ENCODE measurements at regions not wholly inside any gene's neighbourhood (a gene's known extent, or its start where the extent isn't known, plus 50 kb on each side); places are given as distances from the start of the nearest gene placed in this dataset.

GRCh38 chr18:10378688-10379420 is 75.6 kb upstream of the APCDD1 start:
- peak in 1 of 3 donors; percentile 48 for DNase-seq
- H3K4me1 ChIP-seq (ENCODE audit: control insufficient read depth in 5 of 5, insufficient read depth in 5 of 5, low read length in 5 of 5): peaks cover 0 to 42% (median 12%) of the 10 kb centered on the region in 5 donors
- TF ChIP-seq CTCF (IDR thresholded peaks at IDR 0.05; ENCODE audit: control extremely low read depth, extremely low read depth): no peak
- H3K27ac ChIP-seq (ENCODE audit: low read depth in 1 of 2, low read length in 1 of 2): no peak overlapping the region
- H3K9ac ChIP-seq (ENCODE audit: insufficient read depth in 1 of 2, low read length in 2 of 2): no peak overlapping the region
- H3K9me3 ChIP-seq (ENCODE audit: control insufficient read depth in 4 of 4, insufficient read depth in 3 of 4, low read length in 3 of 4): no peaks in the 10 kb centered on the region
- no peaks in the 10 kb centered on the region for H3K36me3 ChIP-seq (ENCODE audit: control insufficient read depth in 4 of 4, insufficient read depth in 4 of 4, low read length in 4 of 4)
- H3K4me3 ChIP-seq: no peak overlapping the region
- H3K27me3 ChIP-seq (ENCODE audit: control insufficient read depth in 3 of 3, insufficient read depth in 3 of 3, low read length in 2 of 3): no peaks in the 10 kb centered on the region
- 32 to 43% methylated on average over 6 of the region's 6 CpGs for WGBS, 2 donors
- ATAC-seq (ENCODE audit: insufficient read depth, low FRiP score): no peak

- Histone ChIP-seq H3K36me3 (ENCODE audit: control insufficient read depth in 4 of 4, insufficient read depth in 4 of 4, low read length in 4 of 4) (no peaks in the 10 kb centered on the region), H3K27me3 (ENCODE audit: control insufficient read depth in 3 of 3, insufficient read depth in 3 of 3, low read length in 2 of 3) (no peaks in the 10 kb centered on the region), H3K9me3 (ENCODE audit: control insufficient read depth in 4 of 4, insufficient read depth in 3 of 4, low read length in 3 of 4) (no peaks in the 10 kb centered on the region), H3K9ac (ENCODE audit: insufficient read depth in 1 of 2, low read length in 2 of 2) (no peak overlapping the region), H3K27ac (ENCODE audit: low read depth in 1 of 2, low read length in 1 of 2) (no peak overlapping the region), H3K4me1 (ENCODE audit: control insufficient read depth in 5 of 5, insufficient read depth in 5 of 5, low read length in 5 of 5) (peaks cover 0 to 42% (median 11%) of the 10 kb centered on the region in 5 donors), H3K4me3 (no peak overlapping the region)
- DNase-seq (no peak), ATAC-seq (ENCODE audit: insufficient read depth, low FRiP score) (no peak)
- 45 to 47% methylated on average over 5 of the region's 5 CpGs for WGBS, 2 donors
- TF ChIP-seq CTCF (IDR thresholded peaks at IDR 0.05; ENCODE audit: control extremely low read depth, extremely low read depth): no peak
Observed at GRCh38 chr18:10379522-10379921, 74.9 kb upstream of the APCDD1 start.

GRCh38 chr18:10381516-10381915 is 72.9 kb upstream of the APCDD1 start:
- 84 to 91% methylated on average over 1 of the region's 1 CpG for WGBS, 2 donors
- no peaks in the 10 kb centered on the region for H3K27me3 ChIP-seq (ENCODE audit: control insufficient read depth in 3 of 3, insufficient read depth in 3 of 3, low read length in 2 of 3)
- no peak overlapping the region for H3K27ac ChIP-seq (ENCODE audit: low read depth in 1 of 2, low read length in 1 of 2)
- H3K4me1 ChIP-seq (ENCODE audit: control insufficient read depth in 5 of 5, insufficient read depth in 5 of 5, low read length in 5 of 5): peaks cover 0 to 34% (median 6%) of the 10 kb centered on the region in 5 donors
- DNase-seq (no peak), ATAC-seq (ENCODE audit: insufficient read depth, low FRiP score) (no peak)
- TF ChIP-seq CTCF (IDR thresholded peaks at IDR 0.05; ENCODE audit: control extremely low read depth, extremely low read depth): no peak
- no peaks in the 10 kb centered on the region for H3K36me3 ChIP-seq (ENCODE audit: control insufficient read depth in 4 of 4, insufficient read depth in 4 of 4, low read length in 4 of 4)
- H3K9ac ChIP-seq (ENCODE audit: insufficient read depth in 1 of 2, low read length in 2 of 2): no peak overlapping the region
- H3K4me3 ChIP-seq: no peak overlapping the region
- no peaks in the 10 kb centered on the region for H3K9me3 ChIP-seq (ENCODE audit: control insufficient read depth in 4 of 4, insufficient read depth in 3 of 4, low read length in 3 of 4)

GRCh38 chr18:10381951-10382350 is 72.5 kb upstream of the APCDD1 start:
- Histone ChIP-seq H3K36me3 (ENCODE audit: control insufficient read depth in 4 of 4, insufficient read depth in 4 of 4, low read length in 4 of 4) (no peaks in the 10 kb centered on the region), H3K9me3 (ENCODE audit: control insufficient read depth in 4 of 4, insufficient read depth in 3 of 4, low read length in 3 of 4) (no peaks in the 10 kb centered on the region), H3K4me1 (ENCODE audit: control insufficient read depth in 5 of 5, insufficient read depth in 5 of 5, low read length in 5 of 5) (peaks cover 0 to 30% (median 6%) of the 10 kb centered on the region in 5 donors), H3K4me3 (no peak overlapping the region), H3K27ac (ENCODE audit: low read depth in 1 of 2, low read length in 1 of 2) (no peak overlapping the region), H3K9ac (ENCODE audit: insufficient read depth in 1 of 2, low read length in 2 of 2) (no peak overlapping the region), H3K27me3 (ENCODE audit: control insufficient read depth in 3 of 3, insufficient read depth in 3 of 3, low read length in 2 of 3) (no peaks in the 10 kb centered on the region)
- no peak for DNase-seq
- WGBS, 2 donors: 45 to 46% methylated on average over 4 of the region's 4 CpGs
- no peak for ATAC-seq (ENCODE audit: insufficient read depth, low FRiP score)
- no peak for TF ChIP-seq CTCF (IDR thresholded peaks at IDR 0.05; ENCODE audit: control extremely low read depth, extremely low read depth)
